GM21447 (cell line): ENCODE measurements at regions not wholly inside any gene's neighbourhood (a gene's known extent, or its start where the extent isn't known, plus 50 kb on each side); places are given as distances from the start of the nearest gene placed in this dataset.
"Not testable (repeated sequence)": the region's sequence is repeated elsewhere in the genome, so short reads cannot be mapped to it uniquely, and the experiment has no call there.

Experiments used
- ATAC-seq: cut with Tn5 transposase; IDR thresholded peaks from one replicate; pipeline ENCODE4 v1.9.1; 2021; ENCODE audit not compliant: unreplicated experiment

- ATAC-seq = no peak
These were observed 1061.4 kb downstream of the TYW1 start for GRCh38 chr7:68058014-68058413.

- no peak for ATAC-seq
These were observed 1066.5 kb downstream of the TYW1 start for GRCh38 chr7:68063171-68063570.

GRCh38 chr7:68065581-68065980 is 1068.9 kb downstream of the TYW1 start:
- ATAC-seq = no peak

- ATAC-seq = no peak
These were observed 1071.2 kb downstream of the TYW1 start for GRCh38 chr7:68067845-68068244.

- ATAC-seq = no peak
These were observed 1074.4 kb downstream of the TYW1 start for GRCh38 chr7:68070992-68071391.

GRCh38 chr7:68073701-68074100 is 1077.1 kb downstream of the TYW1 start:
- no peak for ATAC-seq

GRCh38 chr7:68074242-68074641 is 1077.6 kb downstream of the TYW1 start:
- no peak for ATAC-seq

- no peak for ATAC-seq
These were observed 1081.6 kb downstream of the TYW1 start for GRCh38 chr7:68078157-68078710.

- ATAC-seq = not testable (repeated sequence)
These were observed 1085.7 kb downstream of the TYW1 start for GRCh38 chr7:68082066-68082960.

GRCh38 chr7:68082961-68083657 is 1086.5 kb downstream of the TYW1 start:
- not testable (repeated sequence) for ATAC-seq

- ATAC-seq = no peak
These were observed 1090.8 kb downstream of the TYW1 start for GRCh38 chr7:68087401-68087800.

GRCh38 chr7:68088879-68089278 is 1092.2 kb downstream of the TYW1 start:
- no peak for ATAC-seq

- ATAC-seq = not testable (repeated sequence)
These were observed 1093.6 kb downstream of the TYW1 start for GRCh38 chr7:68090256-68090655.

- ATAC-seq = no peak
These were observed 1106.7 kb downstream of the TYW1 start for GRCh38 chr7:68103319-68103718.

- no peak for ATAC-seq
These were observed 1110.6 kb downstream of the TYW1 start for GRCh38 chr7:68107261-68107660.

- ATAC-seq = no peak
These were observed 1111.3 kb downstream of the TYW1 start for GRCh38 chr7:68107968-68108367.

- no peak for ATAC-seq
These were observed 1112.7 kb downstream of the TYW1 start for GRCh38 chr7:68109299-68109698.

GRCh38 chr7:68119411-68119810 is 1122.8 kb downstream of the TYW1 start:
- no peak for ATAC-seq

- no peak for ATAC-seq
These were observed 1124.4 kb downstream of the TYW1 start for GRCh38 chr7:68121056-68121455.

- no peak for ATAC-seq
These were observed 1125.0 kb downstream of the TYW1 start for GRCh38 chr7:68121655-68122054.

- ATAC-seq = no peak
These were observed 1126.2 kb downstream of the TYW1 start for GRCh38 chr7:68122801-68123200.

GRCh38 chr7:68125168-68125567 is 1128.5 kb downstream of the TYW1 start:
- no peak for ATAC-seq
